ENCODE measurements at regions not wholly inside any gene's neighbourhood (a gene's known extent, or its start where the extent isn't known, plus 50 kb on each side); places are given as distances from the start of the nearest gene placed in this dataset.

GRCh38 chr13:90632184-90632583 lies 715.3 kb upstream of the MIR17HG start:
- H3K9me3 ChIP-seq (ENCODE audit: control insufficient read depth, low read length), result no peaks in the 10 kb centered on the region
- no peak for TF ChIP-seq CTCF (IDR thresholded peaks at IDR 0.05)

GRCh38 chr13:90633849-90634248 lies 713.6 kb upstream of the MIR17HG start:
- Histone ChIP-seq H3K9ac (no peak overlapping the region), H3K27ac (no peak overlapping the region), H3K4me3 (ENCODE audit: low read depth, low read length) (no peak overlapping the region), H3K9me3 (ENCODE audit: control insufficient read depth, low read length) (no peaks in the 10 kb centered on the region), H3K4me2 (ENCODE audit: low read length) (no peak overlapping the region), H2AFZ (no peak overlapping the region), H3K79me2 (no peaks in the 10 kb centered on the region), H3K36me3 (ENCODE audit: control insufficient read depth, insufficient read depth, low read length) (no peaks in the 10 kb centered on the region), H3K27me3 (ENCODE audit: control insufficient read depth, insufficient read depth, low read length) (no peaks in the 10 kb centered on the region), H3K4me1 (no peaks in the 10 kb centered on the region)
- no peak for TF ChIP-seq CTCF (IDR thresholded peaks at IDR 0.05)

More at GRCh38 chr13:90632184-90632583, 715.3 kb upstream of the MIR17HG start:
- Histone ChIP-seq H3K4me3 (ENCODE audit: low read depth, low read length) (no peak overlapping the region), H2AFZ (no peak overlapping the region), H3K4me1 (no peaks in the 10 kb centered on the region), H3K27me3 (ENCODE audit: control insufficient read depth, insufficient read depth, low read length) (no peaks in the 10 kb centered on the region), H3K79me2 (no peaks in the 10 kb centered on the region), H3K36me3 (ENCODE audit: control insufficient read depth, insufficient read depth, low read length) (no peaks in the 10 kb centered on the region), H3K9ac (no peak overlapping the region), H3K27ac (no peak overlapping the region), H3K4me2 (ENCODE audit: low read length) (no peak overlapping the region)

- no peaks in the 10 kb centered on the region for H3K9me3 ChIP-seq (ENCODE audit: control insufficient read depth, low read length)
- no peak overlapping the region for H2AFZ ChIP-seq
- H3K9ac ChIP-seq, result no peak overlapping the region
- no peaks in the 10 kb centered on the region for H3K27me3 ChIP-seq (ENCODE audit: control insufficient read depth, insufficient read depth, low read length)
- no peak overlapping the region for H3K27ac ChIP-seq
- no peak overlapping the region for H3K4me2 ChIP-seq (ENCODE audit: low read length)
- no peaks in the 10 kb centered on the region for H3K79me2 ChIP-seq
- H3K4me1 ChIP-seq, result no peaks in the 10 kb centered on the region
- TF ChIP-seq CTCF (IDR thresholded peaks at IDR 0.05), result no peak
- H3K4me3 ChIP-seq (ENCODE audit: low read depth, low read length), result no peak overlapping the region
- H3K36me3 ChIP-seq (ENCODE audit: control insufficient read depth, insufficient read depth, low read length), result no peaks in the 10 kb centered on the region
Measured at GRCh38 chr13:90640976-90641375, 706.5 kb upstream of the MIR17HG start.

GRCh38 chr13:90641884-90642283 lies 705.6 kb upstream of the MIR17HG start:
- no peak overlapping the region for H3K27ac ChIP-seq
- TF ChIP-seq CTCF (IDR thresholded peaks at IDR 0.05), result no peak
- no peak overlapping the region for H3K9ac ChIP-seq
- H3K4me3 ChIP-seq (ENCODE audit: low read depth, low read length), result no peak overlapping the region
- no peak overlapping the region for H2AFZ ChIP-seq
- H3K9me3 ChIP-seq (ENCODE audit: control insufficient read depth, low read length), result no peaks in the 10 kb centered on the region
- H3K4me2 ChIP-seq (ENCODE audit: low read length), result no peak overlapping the region
- no peaks in the 10 kb centered on the region for H3K36me3 ChIP-seq (ENCODE audit: control insufficient read depth, insufficient read depth, low read length)
- H3K79me2 ChIP-seq, result no peaks in the 10 kb centered on the region
- no peaks in the 10 kb centered on the region for H3K27me3 ChIP-seq (ENCODE audit: control insufficient read depth, insufficient read depth, low read length)
- H3K4me1 ChIP-seq, result no peaks in the 10 kb centered on the region

GRCh38 chr13:90645582-90645981 lies 701.9 kb upstream of the MIR17HG start:
- no peaks in the 10 kb centered on the region for H3K9me3 ChIP-seq (ENCODE audit: control insufficient read depth, low read length)
- H3K4me1 ChIP-seq, result no peaks in the 10 kb centered on the region
- no peak overlapping the region for H2AFZ ChIP-seq
- no peaks in the 10 kb centered on the region for H3K79me2 ChIP-seq
- no peak overlapping the region for H3K4me2 ChIP-seq (ENCODE audit: low read length)
- TF ChIP-seq CTCF (IDR thresholded peaks at IDR 0.05), result no peak
- no peaks in the 10 kb centered on the region for H3K36me3 ChIP-seq (ENCODE audit: control insufficient read depth, insufficient read depth, low read length)
- no peaks in the 10 kb centered on the region for H3K27me3 ChIP-seq (ENCODE audit: control insufficient read depth, insufficient read depth, low read length)
- H3K9ac ChIP-seq, result no peak overlapping the region
- H3K4me3 ChIP-seq (ENCODE audit: low read depth, low read length), result no peak overlapping the region
- H3K27ac ChIP-seq, result no peak overlapping the region

Data from parathyroid adenoma (tissue), 2 donors.